ENCODE measurements at regions not wholly inside any gene's neighbourhood (a gene's known extent, or its start where the extent isn't known, plus 50 kb on each side); places are given as distances from the start of the nearest gene placed in this dataset.

GRCh38 chr2:236916181-236916580 is 169.5 kb upstream of the COPS8 start:
- TF ChIP-seq POLR2A (IDR thresholded peaks at IDR 0.05) (no peak), CTCF (IDR thresholded peaks at IDR 0.05) (no peak)
